H1 (cell line): ENCODE measurements at regions not wholly inside any gene's neighbourhood (a gene's known extent, or its start where the extent isn't known, plus 50 kb on each side); places are given as distances from the start of the nearest gene placed in this dataset.

Experiments
- CTCF ChIA-PET: fragments of 300-600 bp; sonication (Branson Sonifier 250); formaldehyde crosslinking; loops from one replicate; lab custom pipeline; 2021; ENCODE audit not compliant: partially characterized antibody; lab: Charles Lee
- POLR2A ChIA-PET: fragments of 300-600 bp; sonication (Branson Sonifier 250); formaldehyde crosslinking; loops from one replicate; lab custom pipeline; 2021; ENCODE audit warnings: inconsistent platforms; ENCODE audit not compliant: partially characterized antibody; lab: Charles Lee
- DNase-seq, 2 experiments: peaks; one replicate each; pipeline versions ENCODE4 v3.0.0 to v3.0.0-alpha.2; 2010 to 2022; ENCODE audit warnings: low spot score in 2 of 2, low read depth in 1 of 2, mixed read lengths in 1 of 2
- FAIRE-seq: peaks from 2 replicates; lab custom pipeline; 2011; peaks lifted over from hg19 to GRCh38; lab: Jason Lieb, UNC
- H2AFZ ChIP-seq: 2 replicates; pipeline ENCODE4 v1.8.1; 2012; ENCODE audit warnings: low read length, inconsistent platforms
- H2AK5ac ChIP-seq: 2 replicates; pipeline ENCODE4 v1.6.1; 2013; ENCODE audit warnings: low read depth, low read length
- H2BK120ac ChIP-seq: replicated peaks from 2 replicates; pipeline ENCODE3; 2013; ENCODE audit warnings: low read depth, low read length, inconsistent platforms
- H2BK12ac ChIP-seq: 2 replicates; pipeline ENCODE4 v1.6.1; 2013; ENCODE audit warnings: low read depth, low read length
- H2BK15ac ChIP-seq: 2 replicates; pipeline ENCODE4 v1.6.1; 2013; ENCODE audit warnings: low read length
- H2BK20ac ChIP-seq: 2 replicates; pipeline ENCODE4 v1.6.1; 2013; ENCODE audit warnings: low read length
- H2BK5ac ChIP-seq: 2 replicates; pipeline ENCODE4 v1.6.1; 2013; ENCODE audit warnings: low read depth, low read length
- H3K14ac ChIP-seq: 2 replicates; pipeline ENCODE4 v1.6.1; 2013; ENCODE audit warnings: inconsistent platforms; ENCODE audit not compliant: insufficient read length
- H3K18ac ChIP-seq: 2 replicates; pipeline ENCODE4 v1.6.1; 2013; ENCODE audit warnings: low read length; ENCODE audit errors: extremely low read depth
- H3K23ac ChIP-seq: 2 replicates; pipeline ENCODE4 v1.6.1; 2013; ENCODE audit warnings: inconsistent platforms; ENCODE audit not compliant: insufficient read length
- H3K23me2 ChIP-seq: 2 replicates; pipeline ENCODE4 v1.6.1; 2013; ENCODE audit warnings: low read depth, low read length
- H3K27ac ChIP-seq: 2 replicates; pipeline ENCODE4 v1.6.1; 2011; ENCODE audit warnings: low read depth, low read length, inconsistent platforms
- H3K27me3 ChIP-seq, 4 experiments: replicated peaks in 1 of 4; 1 replicate in 1 of 4; 2 replicates in 3 of 4; pipeline versions ENCODE4 v1.6.1 to v1.8.1; 2011 to 2013; ENCODE audit warnings: low read length in 3 of 4, mild to moderate bottlenecking in 3 of 4, inconsistent platforms in 2 of 4, mixed read lengths in 2 of 4, moderate library complexity in 1 of 4; ENCODE audit not compliant: control insufficient read depth in 3 of 4, insufficient read depth in 3 of 4; ENCODE audit errors: extremely low read depth in 1 of 4
- H3K36me3 ChIP-seq, 4 experiments: 2 replicates each; pipeline versions ENCODE4 v1.6.1 to v1.8.1; 2011 to 2013; ENCODE audit warnings: mild to moderate bottlenecking in 4 of 4, low read length in 3 of 4, moderate library complexity in 2 of 4, control low read depth in 1 of 4, inconsistent platforms in 1 of 4; ENCODE audit not compliant: insufficient read depth in 4 of 4, control insufficient read depth in 2 of 4
- H3K4ac ChIP-seq: replicated peaks from 2 replicates; pipeline ENCODE3; 2013; ENCODE audit warnings: low read length, low read depth, mixed read lengths, inconsistent platforms; ENCODE audit not compliant: insufficient read length
- H3K4me1 ChIP-seq, 4 experiments: replicated peaks in 1 of 4; 1 replicate in 1 of 4; 2 replicates in 3 of 4; pipeline versions ENCODE4 v1.6.1 to v1.8.1; 2011 to 2013; ENCODE audit warnings: low read length in 3 of 4, inconsistent platforms in 2 of 4, mixed read lengths in 1 of 4; ENCODE audit not compliant: insufficient read depth in 4 of 4, control insufficient read depth in 3 of 4
- H3K4me2 ChIP-seq, 2 experiments: 2 replicates each; pipeline versions ENCODE4 v1.6.1 to v1.8.1; 2011 to 2013; ENCODE audit warnings: low read depth in 2 of 2, low read length in 2 of 2, control low read depth in 1 of 2, inconsistent platforms in 1 of 2, mild to moderate bottlenecking in 1 of 2; ENCODE audit not compliant: insufficient read depth in 1 of 2
- H3K4me3 ChIP-seq, 4 experiments: fragments of 200-600, 300-600 bp in 1 of 4; sonication (generic), shearing (Covaris generic), sonication (Bioruptor Twin) in 1 of 4; 2 replicates each; pipeline versions ENCODE4 v1.5.1 to v1.8.1; 2011 to 2016; ENCODE audit warnings: low read length in 4 of 4, low read depth in 3 of 4, control low read depth in 2 of 4, inconsistent platforms in 2 of 4, mild to moderate bottlenecking in 2 of 4, mixed read lengths in 1 of 4, moderate library complexity in 1 of 4; ENCODE audit not compliant: insufficient read depth in 2 of 4; ENCODE audit errors: extremely low read depth in 1 of 4
- H3K56ac ChIP-seq: replicated peaks from 2 replicates; pipeline ENCODE3; 2013; ENCODE audit warnings: low read depth, mild to moderate bottlenecking, mixed read lengths, low read length, inconsistent platforms; ENCODE audit not compliant: insufficient read length
- H3K79me1 ChIP-seq: 2 replicates; pipeline ENCODE4 v1.6.1; 2013; ENCODE audit warnings: low read depth, low read length, control low read depth
- H3K79me2 ChIP-seq, 2 experiments: 2 replicates each; pipeline versions ENCODE4 v1.6.1 to v1.8.1; 2012 to 2013; ENCODE audit warnings: low read length in 2 of 2, mild to moderate bottlenecking in 2 of 2, inconsistent platforms in 1 of 2; ENCODE audit not compliant: insufficient read depth in 2 of 2, control insufficient read depth in 1 of 2
- H3K9ac ChIP-seq, 4 experiments: replicated peaks in 1 of 4; 1 replicate in 1 of 4; 2 replicates in 3 of 4; pipeline versions ENCODE4 v1.6.1 to v1.8.1; 2011 to 2013; ENCODE audit warnings: low read depth in 3 of 4, low read length in 3 of 4, control low read depth in 2 of 4, mild to moderate bottlenecking in 2 of 4, moderate library complexity in 2 of 4, inconsistent platforms in 1 of 4; ENCODE audit errors: extremely low read depth in 1 of 4
- H3K9me3 ChIP-seq, 2 experiments: 2 replicates each; pipeline versions ENCODE4 v1.6.1 to v1.8.1; 2012 to 2013; ENCODE audit warnings: mild to moderate bottlenecking in 2 of 2, moderate library complexity in 2 of 2, control low read depth in 1 of 2, inconsistent platforms in 1 of 2, low read depth in 1 of 2, low read length in 1 of 2, mixed read lengths in 1 of 2; ENCODE audit not compliant: insufficient read depth in 2 of 2
- H4K20me1 ChIP-seq, 2 experiments: replicated peaks in 1 of 2; 2 replicates each; pipeline versions ENCODE3 to v1.8.1; 2011 to 2013; ENCODE audit warnings: inconsistent platforms in 2 of 2, low read length in 2 of 2, mild to moderate bottlenecking in 1 of 2; ENCODE audit not compliant: insufficient read depth in 2 of 2, control insufficient read depth in 1 of 2
- H4K5ac ChIP-seq: 2 replicates; pipeline ENCODE4 v1.6.1; 2013; ENCODE audit warnings: low read length, low read depth, mixed read lengths, inconsistent platforms; ENCODE audit not compliant: insufficient read length
- H4K8ac ChIP-seq: 2 replicates; pipeline ENCODE4 v1.8.0; 2013; ENCODE audit warnings: mild to moderate bottlenecking, moderate library complexity, low read length, inconsistent platforms; ENCODE audit not compliant: insufficient read depth; ENCODE audit errors: extremely low read depth
- H4K91ac ChIP-seq: replicated peaks from 2 replicates; pipeline ENCODE3; 2013; ENCODE audit warnings: low read length, mixed read lengths, inconsistent platforms; ENCODE audit not compliant: insufficient read length
- ASH2L ChIP-seq: fragments of 200-600, 300-600 bp; sonication (generic); IDR thresholded peaks from one replicate; pipeline ENCODE4 v1.7.1; 2017; ENCODE audit warnings: low read length
- CBX8 ChIP-seq: fragments of 300-800, 300-1000 bp; sonication (generic); IDR thresholded peaks from 2 replicates; pipeline ENCODE4 v1.7.1; 2016; ENCODE audit warnings: low read depth, low read length, borderline replicate concordance
- CREB1 ChIP-seq: IDR thresholded peaks from 2 replicates; pipeline ENCODE4 v1.6.1; 2012; ENCODE audit warnings: inconsistent platforms
- EP300 ChIP-seq, 2 experiments: IDR thresholded peaks; 1 replicate in 1 of 2; 2 replicates in 1 of 2; pipeline ENCODE4 v1.6.1; 2011 to 2012; ENCODE audit warnings: low read depth in 2 of 2, low read length in 2 of 2, mild to moderate bottlenecking in 2 of 2, borderline replicate concordance in 1 of 2, inconsistent platforms in 1 of 2, moderate library complexity in 1 of 2
- HDAC6 ChIP-seq: IDR thresholded peaks from one replicate; pipeline ENCODE4 v1.7.1; 2012; ENCODE audit warnings: low read depth, mild to moderate bottlenecking, inconsistent platforms, low read length, moderate library complexity
- KDM1A ChIP-seq: fragments of 200-600, 300-600 bp; sonication (generic); IDR thresholded peaks from 2 replicates; pipeline ENCODE4 v1.7.1; 2016; ENCODE audit warnings: mild to moderate bottlenecking, low read length, borderline replicate concordance
- SP2 ChIP-seq: IDR thresholded peaks from 2 replicates; pipeline ENCODE4 v1.6.1; 2012; ENCODE audit warnings: mild to moderate bottlenecking, low read length, inconsistent platforms
- TAF1 ChIP-seq: IDR thresholded peaks from 2 replicates; pipeline ENCODE4 v1.6.1; 2011; ENCODE audit warnings: mild to moderate bottlenecking, low read depth, low read length
- WGBS, 2 experiments: shearing (Covaris generic) in 1 of 2; methylation state at CpG; one replicate each; pipeline versions ENCODE4 v1.1.6 to v1.1.7; 2013 to 2015; ENCODE audit warnings: low lambda C conversion rate in 2 of 2, mixed read lengths in 2 of 2, inconsistent platforms in 1 of 2, low coverage in 1 of 2, missing lambda C conversion rate in 1 of 2; ENCODE audit not compliant: insufficient replicate concordance in 2 of 2, insufficient coverage in 1 of 2, insufficient read length in 1 of 2; ENCODE audit errors: extremely low coverage in 1 of 2, missing lambda C conversion rate in 1 of 2; 5-methylcytosine and 5-hydroxymethylcytosine counted together

- no peaks in the 10 kb centered on the region for H3K9me3 ChIP-seq
- no peak overlapping the region for H3K18ac ChIP-seq
- no peaks in the 10 kb centered on the region for H3K36me3 ChIP-seq
- H3K79me2 ChIP-seq = no peaks in the 10 kb centered on the region
- H3K27me3 ChIP-seq = no peaks in the 10 kb centered on the region
- ChIA-PET CTCF (no interaction called here), POLR2A (no interaction called here)
- H3K4me3 ChIP-seq = no peak overlapping the region
- no peak overlapping the region for H2BK15ac ChIP-seq
- H4K8ac ChIP-seq = no peak overlapping the region
- H2AK5ac ChIP-seq = no peak overlapping the region
- H3K27ac ChIP-seq = no peak overlapping the region
- H4K5ac ChIP-seq = no peak overlapping the region
- H3K56ac ChIP-seq = no peak overlapping the region
- no peaks in the 10 kb centered on the region for H3K4me1 ChIP-seq
- no peak overlapping the region for H2BK120ac ChIP-seq
- H2BK20ac ChIP-seq = no peak overlapping the region
- no peaks in the 10 kb centered on the region for H4K20me1 ChIP-seq
- no peak overlapping the region for H3K9ac ChIP-seq
- DNase-seq = no peak
- no peaks in the 10 kb centered on the region for H3K79me1 ChIP-seq
- H2BK12ac ChIP-seq = no peak overlapping the region
- H3K23ac ChIP-seq = no peak overlapping the region
- no peak overlapping the region for H3K4ac ChIP-seq
- FAIRE-seq = no peak
- 91% methylated on average over 2 of the region's 2 CpGs; no CpG with 5 or more reads in 1 of the 2 experiments for WGBS, 2 experiments
- H2AFZ ChIP-seq = no peak overlapping the region
- no peaks in the 10 kb centered on the region for H3K23me2 ChIP-seq
- H3K14ac ChIP-seq = no peak overlapping the region
- no peak overlapping the region for H4K91ac ChIP-seq
- H3K4me2 ChIP-seq = no peak overlapping the region
- no peak for TF ChIP-seq SP2
- TF ChIP-seq ASH2L = no peak
- TF ChIP-seq KDM1A = no peak
- TF ChIP-seq TAF1 = no peak
- no peak for TF ChIP-seq HDAC6
- no peak for TF ChIP-seq CBX8
- TF ChIP-seq EP300 (IDR thresholded peaks at IDR 0.05; ENCODE audit: borderline replicate concordance in 1 of 2, low read depth in 2 of 2, low read length in 2 of 2) = no peak
- TF ChIP-seq CREB1 = no peak
- H2BK5ac ChIP-seq = no peak overlapping the region
Measured at GRCh38 chr13:62846302-62846701, 1430.7 kb upstream of the PCDH20 start.
